AG09309 (cell line): ENCODE measurements at regions not wholly inside any gene's neighbourhood (a gene's known extent, or its start where the extent isn't known, plus 50 kb on each side); places are given as distances from the start of the nearest gene placed in this dataset.

Experiments used
- DNase-seq: peaks from one replicate; pipeline ENCODE4 v3.0.0-alpha.2; 2010; ENCODE audit warnings: low read depth
- H3K4me3 ChIP-seq: 2 replicates; pipeline ENCODE4 v1.5.1; 2011; ENCODE audit warnings: mild to moderate bottlenecking, low read depth, low read length, moderate library complexity; ENCODE audit not compliant: control insufficient read depth
- TF ChIP-seq, protein P1 (sequence below): IDR thresholded peaks from 2 replicates; pipeline ENCODE4 v1.5.1; 2011; ENCODE audit warnings: mild to moderate bottlenecking, low read depth, low read length, inconsistent platforms; ENCODE audit not compliant: insufficient read depth, control insufficient read depth; ENCODE audit errors: missing control alignments

DNA sequence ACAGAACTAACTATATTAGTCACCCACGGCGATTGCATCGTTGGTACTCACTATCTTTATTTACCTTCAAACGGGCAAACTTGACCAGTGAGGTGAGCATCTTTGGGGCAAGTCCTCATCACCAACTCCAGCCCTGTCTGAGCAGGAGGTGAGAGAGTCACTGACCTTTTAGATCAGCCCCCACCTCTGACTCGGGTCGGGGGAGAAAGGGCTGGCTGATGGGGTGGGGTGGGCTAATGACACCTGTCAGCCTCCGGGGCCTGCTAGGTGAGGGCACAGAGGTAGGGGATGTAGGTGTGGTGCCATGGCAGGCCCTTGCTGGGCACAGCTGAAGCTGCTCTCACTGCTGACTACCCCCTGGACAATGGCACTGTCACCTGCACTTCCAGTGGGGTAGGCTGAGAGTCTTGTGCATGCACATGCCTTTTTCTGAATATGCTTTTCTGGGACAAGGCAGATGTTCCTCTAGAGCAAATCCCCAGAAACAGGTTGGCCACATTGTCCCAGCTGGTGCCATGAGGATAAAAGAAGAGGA, 359.5 kb upstream of the MKI67 start:
- H3K4me3 ChIP-seq: no peak overlapping the region
- TF ChIP-seq, protein P1, sequence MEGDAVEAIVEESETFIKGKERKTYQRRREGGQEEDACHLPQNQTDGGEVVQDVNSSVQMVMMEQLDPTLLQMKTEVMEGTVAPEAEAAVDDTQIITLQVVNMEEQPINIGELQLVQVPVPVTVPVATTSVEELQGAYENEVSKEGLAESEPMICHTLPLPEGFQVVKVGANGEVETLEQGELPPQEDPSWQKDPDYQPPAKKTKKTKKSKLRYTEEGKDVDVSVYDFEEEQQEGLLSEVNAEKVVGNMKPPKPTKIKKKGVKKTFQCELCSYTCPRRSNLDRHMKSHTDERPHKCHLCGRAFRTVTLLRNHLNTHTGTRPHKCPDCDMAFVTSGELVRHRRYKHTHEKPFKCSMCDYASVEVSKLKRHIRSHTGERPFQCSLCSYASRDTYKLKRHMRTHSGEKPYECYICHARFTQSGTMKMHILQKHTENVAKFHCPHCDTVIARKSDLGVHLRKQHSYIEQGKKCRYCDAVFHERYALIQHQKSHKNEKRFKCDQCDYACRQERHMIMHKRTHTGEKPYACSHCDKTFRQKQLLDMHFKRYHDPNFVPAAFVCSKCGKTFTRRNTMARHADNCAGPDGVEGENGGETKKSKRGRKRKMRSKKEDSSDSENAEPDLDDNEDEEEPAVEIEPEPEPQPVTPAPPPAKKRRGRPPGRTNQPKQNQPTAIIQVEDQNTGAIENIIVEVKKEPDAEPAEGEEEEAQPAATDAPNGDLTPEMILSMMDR: no peak
- no peak for DNase-seq

DNA sequence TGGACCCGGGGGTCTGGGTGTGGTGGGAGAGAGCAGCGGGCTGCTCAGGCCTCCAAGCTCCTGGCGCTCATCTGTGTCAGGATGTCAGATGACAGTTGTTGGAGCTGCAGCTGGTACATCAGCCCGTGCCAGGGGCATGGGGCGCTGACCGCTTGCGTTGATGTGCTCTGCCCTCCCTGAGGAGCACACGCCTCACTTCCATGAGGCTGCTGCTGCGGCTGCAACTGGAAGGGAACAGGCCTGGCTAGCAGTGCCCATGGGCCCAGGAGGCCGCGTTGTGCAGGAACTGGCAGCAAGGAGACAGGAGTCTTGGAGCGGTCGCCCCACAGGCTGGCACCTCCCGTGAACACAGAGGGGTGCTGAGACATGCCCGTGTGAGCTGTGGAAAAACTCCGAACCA, 361.3 kb upstream of the MKI67 start:
- TF ChIP-seq, protein P1: no peak
- no peak overlapping the region for H3K4me3 ChIP-seq
- no peak for DNase-seq

- TF ChIP-seq, protein P1: no peak
- DNase-seq: no peak
- no peak overlapping the region for H3K4me3 ChIP-seq
Measured at GRCh38 chr10:128489324-128490247, 363.4 kb upstream of the MKI67 start.

GRCh38 chr10:128491686-128492085, 365.5 kb upstream of the MKI67 start:
- H3K4me3 ChIP-seq: no peak overlapping the region
- no peak for DNase-seq
- TF ChIP-seq, protein P1: no peak

DNA sequence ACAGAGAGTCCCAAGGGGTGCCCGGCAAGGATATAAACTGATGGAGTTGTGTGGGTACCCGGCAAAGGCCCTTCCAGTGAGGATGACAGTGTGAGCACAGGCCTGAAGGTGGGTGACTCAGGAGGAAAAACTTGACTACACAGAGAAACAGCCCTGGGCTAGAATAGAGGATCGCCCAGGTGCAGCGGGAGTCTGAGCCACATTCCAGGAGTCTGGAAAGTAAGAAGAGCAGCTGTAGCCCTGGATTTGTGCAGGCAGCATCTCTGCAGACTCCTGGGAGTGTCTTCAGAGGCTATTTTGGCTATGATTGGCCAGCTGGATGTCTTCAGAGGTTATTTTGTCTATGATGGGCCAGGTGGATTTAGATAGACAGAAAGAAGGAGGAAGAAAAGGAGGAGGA, 367.6 kb upstream of the MKI67 start:
- no peak overlapping the region for H3K4me3 ChIP-seq
- no peak for DNase-seq
- TF ChIP-seq, protein P1: no peak

DNA sequence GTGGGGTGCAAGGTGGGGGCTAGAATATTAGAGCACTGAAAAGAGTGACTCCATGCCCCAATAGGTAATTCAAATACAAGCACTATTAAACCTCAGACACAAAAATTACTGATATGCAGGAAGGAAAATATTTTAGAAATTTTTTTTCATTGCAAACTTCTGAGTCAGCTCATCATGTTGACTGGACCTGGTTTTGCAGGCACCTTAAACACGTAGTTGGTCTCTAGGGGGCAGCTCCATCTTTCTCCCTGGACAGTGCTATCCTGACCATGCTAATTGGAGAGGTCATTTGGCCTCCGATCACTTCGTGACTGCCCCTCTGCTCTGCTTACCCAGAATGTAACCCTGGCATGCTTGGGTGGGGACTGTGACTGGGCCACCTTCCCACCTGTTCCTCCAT, 368.4 kb upstream of the MKI67 start:
- H3K4me3 ChIP-seq: no peak overlapping the region
- TF ChIP-seq, protein P1: no peak
- DNase-seq: no peak
